ENCODE measurements at regions not wholly inside any gene's neighbourhood (a gene's known extent, or its start where the extent isn't known, plus 50 kb on each side); places are given as distances from the start of the nearest gene placed in this dataset.
A peak's percentile ranks its signal among the peaks of the same experiment; 100 is the strongest.

DNA sequence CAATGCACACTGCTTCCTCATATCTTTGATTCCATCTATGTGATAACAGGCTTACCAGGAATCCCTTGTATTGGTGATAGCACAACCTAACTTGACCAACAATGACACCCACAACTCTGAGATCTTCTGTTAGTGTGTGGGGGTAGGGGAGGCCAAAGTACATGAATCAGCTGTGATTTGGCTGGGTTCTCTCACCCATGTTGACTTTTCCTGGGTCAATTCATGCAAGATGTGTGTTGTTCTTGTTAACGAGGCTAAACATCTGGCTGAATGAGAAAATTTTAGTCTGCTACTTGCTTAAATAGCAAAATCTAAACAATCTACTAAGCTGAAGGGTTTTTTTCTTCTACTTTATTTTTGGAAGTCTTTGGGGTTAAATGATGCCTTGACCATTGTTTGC is 341.2 kb upstream of the SLC14A2 start:
- DNase-seq: no peak

DNA sequence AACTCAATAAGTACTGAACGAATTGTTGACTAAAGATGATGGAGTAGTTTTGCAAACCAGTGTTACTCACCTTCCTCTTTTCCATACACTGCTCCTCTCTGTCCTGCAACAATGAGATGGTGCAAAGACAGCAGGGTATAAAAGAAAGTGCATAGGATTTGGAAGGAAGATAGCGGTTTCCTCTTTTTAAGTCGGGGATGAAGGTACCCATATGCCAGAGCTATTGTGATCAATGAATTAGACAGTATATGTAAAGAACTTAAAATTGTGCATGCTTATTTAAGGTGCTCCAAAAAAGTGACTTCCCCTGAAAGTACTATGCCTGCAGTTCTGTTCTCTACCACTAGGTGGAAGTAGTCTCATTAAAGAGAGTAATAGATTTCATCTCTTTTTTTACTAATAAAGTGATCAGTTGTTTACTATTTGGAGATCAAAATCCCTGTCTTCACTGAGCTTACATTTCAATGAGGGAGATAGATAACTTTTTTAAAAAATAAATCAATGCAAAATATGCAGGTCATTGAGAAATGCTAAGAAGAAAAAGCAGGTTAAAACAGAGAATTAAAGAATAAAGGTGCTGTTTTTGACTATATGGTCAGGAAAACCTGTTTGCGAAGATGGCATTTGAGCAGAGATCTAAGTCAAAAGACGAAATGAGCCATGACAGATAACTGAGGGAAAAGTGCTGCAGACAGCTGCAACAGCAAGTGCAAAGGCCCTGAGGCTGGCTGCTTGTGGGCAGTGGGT is 339.7 kb upstream of the SLC14A2 start:
- DNase-seq: peak; percentile 63

DNA sequence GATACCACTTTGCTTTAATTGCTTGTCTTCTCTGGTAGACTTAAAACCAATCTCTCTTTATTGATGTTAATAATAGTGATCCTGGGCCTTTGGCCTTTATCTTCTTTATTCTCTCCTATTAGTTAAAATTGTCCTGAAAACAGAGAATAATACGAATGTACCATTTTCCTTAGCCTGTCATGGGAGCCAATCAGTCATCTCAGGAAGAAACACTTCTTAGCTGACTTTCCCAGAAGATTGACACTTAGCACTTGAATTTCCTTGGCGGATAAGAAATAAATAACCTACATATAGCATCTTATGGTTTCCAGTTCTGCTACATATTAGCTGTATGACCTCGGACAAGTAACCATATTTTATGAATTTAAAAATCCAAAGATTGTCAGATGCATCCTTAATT is 338.4 kb upstream of the SLC14A2 start:
- no peak for DNase-seq

DNA sequence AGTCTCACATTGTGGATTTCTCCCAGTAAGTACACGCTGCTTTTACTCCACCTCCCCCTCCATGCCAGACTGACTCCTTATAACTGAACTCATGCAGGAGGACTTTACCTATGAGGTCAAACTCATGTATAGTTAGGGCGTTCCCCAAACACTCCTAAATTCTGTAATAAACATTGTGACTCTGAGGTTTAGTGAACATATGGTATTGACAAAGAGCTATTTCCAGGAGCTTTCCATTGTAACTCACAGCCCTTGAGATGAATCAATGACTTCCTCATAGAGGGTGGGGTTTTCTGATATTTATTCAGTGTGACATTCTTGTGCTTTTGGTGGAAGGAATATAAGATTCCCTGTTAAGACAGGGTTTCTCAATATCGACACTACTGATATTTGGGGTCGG is 337.4 kb upstream of the SLC14A2 start:
- no peak for DNase-seq

DNA sequence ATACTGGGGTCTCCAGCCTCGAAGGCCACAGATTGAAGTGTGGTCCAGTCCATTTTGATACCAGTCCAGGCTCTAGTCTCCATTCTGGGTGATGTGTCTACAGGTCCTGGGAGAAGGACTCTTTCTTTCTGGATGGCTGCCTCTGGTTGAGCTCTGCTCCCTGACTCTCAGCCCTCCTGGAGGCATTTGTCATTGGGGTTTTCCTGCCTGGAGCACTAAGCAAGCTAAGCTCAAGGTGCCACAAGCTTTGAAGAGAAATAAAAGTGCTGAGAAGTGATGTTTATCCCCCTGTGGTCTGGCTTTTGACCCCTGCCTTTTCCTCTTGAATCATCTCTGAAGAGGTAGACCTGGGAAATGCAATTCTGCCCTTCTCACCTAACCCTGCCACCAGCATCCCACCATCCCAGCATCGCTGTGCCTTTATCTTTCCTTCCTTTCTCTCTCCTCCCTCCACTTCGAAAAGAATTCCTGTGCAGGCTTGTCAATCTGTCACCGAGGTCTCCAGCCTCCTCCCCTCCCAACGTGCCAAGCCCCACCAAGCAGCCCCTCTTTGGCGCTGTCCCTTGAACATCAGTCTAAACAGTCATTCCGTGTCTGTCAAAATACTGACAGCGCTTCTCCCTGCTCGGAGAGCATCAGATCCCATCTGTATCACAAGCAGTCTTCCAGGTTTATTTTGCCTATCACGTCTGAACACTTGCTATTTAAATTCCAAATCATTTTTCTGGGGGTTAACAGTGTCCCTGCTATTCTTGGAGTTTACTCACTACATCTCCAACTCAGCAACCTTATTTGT is 334.6 kb upstream of the SLC14A2 start:
- DNase-seq: no peak

DNA sequence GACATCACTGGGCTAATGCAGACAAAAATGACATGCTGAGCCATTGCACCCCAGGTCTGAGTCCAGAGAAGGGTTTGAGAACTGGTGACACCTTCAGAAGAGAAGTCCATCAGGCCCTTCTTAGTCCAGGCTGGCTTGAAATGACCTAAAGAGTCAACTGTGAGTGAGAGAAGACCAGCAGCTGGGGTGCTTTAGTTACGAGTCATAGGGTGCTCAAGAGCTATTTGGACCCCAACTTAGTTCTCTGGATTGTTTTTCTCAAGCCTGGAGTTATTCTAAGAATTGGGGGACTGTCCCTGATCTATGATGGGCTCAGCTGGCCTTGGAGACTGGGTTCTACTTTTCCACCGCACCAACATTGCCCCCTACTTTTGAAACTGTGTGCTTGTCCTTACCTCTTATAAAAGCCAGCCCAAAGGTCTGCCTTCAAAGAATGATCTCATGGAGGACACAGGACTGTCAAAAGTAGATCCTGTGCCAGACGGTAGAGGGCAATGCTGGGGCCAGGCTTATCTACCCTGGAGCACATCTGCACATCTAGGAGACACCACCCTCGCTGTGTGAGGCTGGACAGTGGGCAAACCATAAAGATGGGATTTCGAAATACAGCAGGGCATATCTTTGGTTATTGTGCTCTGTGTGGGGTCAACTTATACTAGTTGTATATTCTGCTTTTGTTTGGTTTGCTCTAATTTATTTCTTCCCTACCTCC is 333.0 kb upstream of the SLC14A2 start:
- peak; percentile 25 for DNase-seq

DNA sequence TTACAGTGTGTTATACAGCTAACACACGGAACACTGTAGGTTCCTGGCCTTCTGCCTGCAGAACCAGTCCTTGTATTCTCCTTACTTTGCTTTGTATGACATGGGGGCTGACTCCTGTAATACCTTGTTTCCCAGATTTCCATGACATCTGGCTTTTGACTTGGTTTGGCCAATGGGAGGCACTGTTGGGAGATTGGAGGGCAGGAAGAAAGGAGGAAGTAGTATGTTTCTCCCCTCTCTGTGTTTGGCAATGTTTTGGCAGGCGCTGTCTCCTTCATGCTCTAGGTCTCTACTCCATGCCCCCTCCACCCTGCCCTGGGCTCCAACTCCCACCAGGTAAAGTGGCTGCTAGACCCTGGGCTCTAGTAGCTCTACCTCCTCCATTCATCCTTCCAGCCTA is 331.1 kb upstream of the SLC14A2 start:
- no peak for DNase-seq

DNA sequence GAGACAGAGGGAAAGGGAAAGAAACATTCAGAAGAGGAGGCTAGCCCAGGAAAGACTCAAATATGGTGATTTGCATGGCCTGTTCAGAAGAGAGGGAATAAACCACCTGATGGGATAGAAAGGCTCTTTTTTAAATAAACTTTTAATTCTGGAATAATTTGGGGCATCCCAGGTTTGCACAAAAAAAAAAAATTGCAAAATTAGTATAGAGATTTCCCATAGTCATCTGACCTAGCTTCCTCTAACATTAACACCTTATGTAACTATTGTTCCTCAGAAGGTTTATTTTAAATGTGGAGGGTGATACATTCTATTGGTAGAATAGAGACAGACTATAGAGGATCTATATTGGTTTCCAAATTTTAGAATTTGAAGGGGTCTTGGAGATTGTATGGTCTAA is 330.4 kb upstream of the SLC14A2 start:
- no peak for DNase-seq

DNA sequence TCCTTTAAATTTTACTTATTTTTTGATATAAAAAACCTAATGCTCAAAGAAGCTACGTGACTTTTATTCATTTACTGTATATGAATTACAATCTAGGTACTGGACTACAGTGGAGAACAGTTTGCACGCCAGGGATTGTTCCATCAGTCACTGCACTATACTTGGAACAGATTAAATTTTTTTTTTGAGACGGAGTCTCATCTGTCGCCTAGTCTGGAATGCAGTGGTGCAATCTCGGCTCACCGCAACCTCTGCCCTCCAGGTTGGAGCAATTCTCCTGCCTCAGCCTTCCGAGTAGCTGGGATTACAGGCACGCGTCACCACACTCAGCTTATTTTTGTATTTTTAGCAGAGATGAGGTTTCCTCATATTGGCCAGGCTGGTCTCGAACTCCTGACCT is 330.0 kb upstream of the SLC14A2 start:
- no peak for DNase-seq

DNA sequence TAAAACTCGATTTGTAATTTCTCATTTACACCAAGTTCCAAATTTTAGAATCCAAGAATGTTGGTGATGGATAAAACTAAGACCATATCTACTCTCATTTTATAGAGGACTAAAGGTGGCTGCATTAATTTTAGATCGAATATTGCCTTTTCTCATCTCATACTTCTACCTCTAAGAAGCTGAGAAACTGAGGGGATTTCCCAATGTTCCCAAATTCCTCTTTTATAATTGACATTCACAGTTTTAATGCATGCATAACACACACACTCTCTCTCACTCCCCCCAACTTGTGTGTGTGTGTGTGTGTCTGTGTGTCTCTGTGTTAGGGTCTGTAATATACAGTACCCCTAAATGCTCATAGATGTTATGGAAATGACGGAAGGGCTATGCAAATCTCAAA is 328.8 kb upstream of the SLC14A2 start:
- DNase-seq: no peak

DNA sequence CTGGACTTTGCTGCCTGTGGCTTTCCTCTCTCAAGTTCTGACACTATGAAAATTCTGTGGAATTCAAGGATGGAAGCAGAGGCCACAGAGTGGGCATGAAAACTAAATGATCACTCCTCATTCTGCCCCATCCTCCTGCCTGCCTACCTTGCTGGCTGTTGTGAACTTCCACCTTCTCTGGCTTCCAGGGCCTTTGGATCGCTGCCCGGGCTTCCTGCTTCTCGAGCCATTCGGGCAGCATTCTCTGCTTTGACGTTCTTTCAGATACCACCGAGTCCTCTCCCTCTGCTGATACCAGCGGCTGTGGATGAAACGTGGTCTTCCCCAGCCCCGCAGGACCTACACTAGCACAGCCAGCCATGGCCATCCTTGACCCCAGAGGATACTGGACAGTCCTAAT is 327.7 kb upstream of the SLC14A2 start:
- no peak for DNase-seq

DNA sequence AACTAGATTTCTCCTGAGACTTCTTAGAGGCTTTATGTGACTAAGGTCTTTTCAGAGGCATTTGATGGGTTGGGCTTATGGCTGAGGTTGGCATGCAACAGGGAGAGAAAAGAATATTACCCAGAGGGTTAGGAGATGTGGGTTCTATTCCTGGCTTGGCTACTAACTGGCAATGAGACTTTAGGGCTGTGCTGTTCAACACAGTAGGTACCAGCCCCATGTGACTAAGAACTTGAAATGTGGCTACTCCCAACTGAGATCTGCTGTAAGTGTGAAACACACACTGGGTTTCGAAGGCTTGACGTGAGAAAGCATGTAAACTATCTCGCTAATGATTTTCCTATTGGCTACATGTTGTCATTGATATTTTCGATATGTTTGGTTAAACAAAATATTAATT is 324.9 kb upstream of the SLC14A2 start:
- no peak for DNase-seq

DNA sequence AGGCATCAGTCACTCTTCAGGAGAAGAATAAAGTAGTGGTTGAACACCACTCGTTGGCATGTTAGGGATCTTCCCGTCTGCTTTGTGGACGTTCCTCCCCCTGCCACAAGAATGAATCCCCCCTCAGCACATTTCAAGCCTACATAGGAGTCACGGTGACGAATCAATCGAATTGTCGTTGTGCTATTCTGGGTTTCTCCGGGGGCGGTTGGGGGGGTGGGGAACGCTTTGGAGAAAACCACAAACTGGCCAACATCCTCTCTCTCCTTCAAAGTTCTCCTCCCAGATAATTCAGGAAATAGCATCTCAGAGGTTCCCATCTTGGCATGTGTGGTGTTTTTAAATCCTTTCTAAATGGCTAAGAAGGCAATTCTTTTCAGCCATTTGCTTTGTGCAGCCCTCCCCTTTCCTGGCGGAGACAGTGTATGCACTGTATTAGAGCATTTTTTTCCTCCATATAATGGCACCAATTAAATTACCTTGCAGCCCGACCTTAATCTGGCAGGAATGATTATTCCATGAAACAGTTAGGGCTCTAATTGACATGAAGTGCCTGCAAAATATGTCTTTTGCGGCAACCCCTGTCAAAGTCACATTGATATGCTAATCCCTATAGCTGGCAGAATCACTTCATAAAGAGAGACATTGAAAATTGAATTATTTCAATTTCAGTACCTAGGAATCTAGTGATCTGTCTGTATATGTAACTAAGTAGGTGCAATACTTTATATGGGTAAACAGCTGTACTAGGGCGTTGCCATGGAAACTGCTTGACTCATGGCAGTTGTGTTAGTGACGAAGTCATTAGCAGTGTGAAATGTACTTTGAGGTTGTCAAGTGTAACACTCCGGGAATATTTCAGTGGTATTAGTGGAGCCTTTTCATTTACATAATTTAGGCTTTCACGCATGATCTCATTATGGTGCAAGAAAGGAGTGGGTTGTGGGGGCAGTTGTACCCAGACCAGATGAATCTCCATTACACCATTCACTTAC is 323.4 kb upstream of the SLC14A2 start:
- no peak for DNase-seq

DNA sequence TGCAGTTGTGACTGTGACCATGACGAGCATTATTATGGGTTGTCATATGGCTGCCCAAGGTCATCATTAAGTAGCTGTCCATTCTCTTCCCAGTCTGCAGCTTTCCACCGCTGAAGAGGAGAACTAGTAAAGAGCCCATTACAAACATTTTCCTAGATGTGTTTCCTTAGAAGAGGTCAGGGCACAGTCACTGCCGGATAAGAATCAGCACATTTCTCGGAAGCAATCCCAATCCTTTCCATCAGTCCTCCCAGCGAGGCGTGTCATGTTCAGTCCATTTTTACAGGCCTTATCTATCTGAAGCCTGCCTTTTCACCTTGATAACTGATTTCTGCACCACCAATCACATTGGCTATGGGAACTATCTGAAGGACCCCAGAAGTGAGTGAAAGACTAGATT is 319.9 kb upstream of the SLC14A2 start:
- no peak for DNase-seq

DNA sequence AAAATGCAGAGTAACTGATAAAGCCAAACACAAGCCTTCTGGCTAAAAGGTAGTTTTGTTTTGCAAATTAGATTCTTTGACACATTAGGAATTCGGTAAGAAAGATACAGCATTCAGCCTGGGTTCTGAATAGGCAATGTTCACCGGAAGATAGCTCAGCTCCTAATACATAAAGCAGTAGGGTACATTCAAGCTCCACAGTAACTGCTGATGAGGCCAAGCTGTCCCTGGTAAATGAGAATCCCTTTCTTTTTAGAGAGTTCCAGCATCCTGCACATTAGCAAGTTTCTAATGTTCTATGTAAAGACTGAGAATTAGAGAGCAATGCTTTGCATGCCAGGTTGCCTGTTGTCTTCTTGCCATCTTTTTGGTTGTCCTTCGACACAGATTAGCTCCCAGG is 316.3 kb upstream of the SLC14A2 start:
- DNase-seq: no peak

DNA sequence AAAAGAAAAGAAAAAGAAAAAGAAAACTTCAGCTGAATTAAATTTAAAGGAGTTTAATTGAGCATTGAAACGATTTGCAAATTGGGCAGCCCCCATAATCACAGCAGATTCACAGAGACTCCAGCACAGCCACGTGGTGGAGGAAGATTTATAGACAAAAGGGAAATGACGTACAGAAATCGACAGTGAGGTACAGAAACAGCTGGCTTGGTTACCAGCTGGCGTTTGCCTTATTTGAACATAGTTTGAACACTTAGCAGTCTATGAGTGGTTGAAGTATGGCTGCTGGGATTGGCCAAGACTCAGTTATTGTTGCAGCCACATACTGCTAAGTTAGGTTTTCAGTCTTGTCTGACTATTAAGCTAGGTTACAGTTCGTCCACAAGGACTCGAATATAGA is 312.2 kb upstream of the SLC14A2 start:
- DNase-seq: no peak

DNA sequence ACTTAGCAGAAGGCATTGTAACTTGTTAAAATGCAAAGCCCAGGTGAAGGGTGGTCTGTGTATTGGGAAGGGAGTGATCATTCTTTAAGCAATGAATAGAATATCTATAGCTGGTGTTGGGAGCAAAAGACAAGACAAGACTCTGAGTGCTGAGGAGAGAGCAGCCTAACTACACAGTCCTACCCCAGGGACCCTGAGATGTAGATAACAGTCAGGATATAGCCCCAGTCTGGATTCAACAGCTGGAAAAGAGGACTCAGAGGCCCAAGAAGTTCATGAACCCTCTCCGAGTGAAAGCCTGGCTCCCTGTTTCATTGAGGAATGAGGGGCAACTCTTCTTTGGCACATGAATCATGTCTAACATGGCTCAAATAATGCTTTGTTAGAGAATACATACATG is 310.7 kb upstream of the SLC14A2 start:
- no peak for DNase-seq

DNA sequence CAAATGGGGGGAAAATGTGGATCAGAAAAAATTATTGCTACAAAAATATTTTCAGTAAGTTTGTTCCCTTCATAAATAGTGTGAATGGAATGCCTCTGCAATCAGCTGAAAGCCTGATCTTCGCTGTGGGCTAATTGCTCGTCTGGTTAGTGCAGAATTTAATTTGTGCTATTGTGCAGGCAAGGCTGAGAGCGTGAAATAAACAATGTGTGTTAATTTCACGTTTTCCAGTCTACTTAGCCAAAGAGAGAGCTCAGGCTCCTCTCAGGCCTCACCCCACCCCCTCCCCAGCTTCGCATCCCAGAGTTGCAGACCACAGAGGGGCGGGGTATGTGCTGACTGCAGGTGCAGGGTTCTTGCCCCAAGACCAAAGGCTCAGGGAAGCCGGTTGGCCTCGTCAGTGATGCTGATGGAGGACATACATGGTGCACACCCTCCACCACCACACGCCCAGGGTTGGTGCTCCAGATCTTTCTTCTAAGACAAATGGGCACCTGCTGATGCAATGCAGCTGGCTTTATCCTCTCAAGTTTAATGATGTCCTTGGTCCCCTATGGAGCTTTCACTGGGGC is 302.6 kb upstream of the SLC14A2 start:
- no peak for DNase-seq

DNA sequence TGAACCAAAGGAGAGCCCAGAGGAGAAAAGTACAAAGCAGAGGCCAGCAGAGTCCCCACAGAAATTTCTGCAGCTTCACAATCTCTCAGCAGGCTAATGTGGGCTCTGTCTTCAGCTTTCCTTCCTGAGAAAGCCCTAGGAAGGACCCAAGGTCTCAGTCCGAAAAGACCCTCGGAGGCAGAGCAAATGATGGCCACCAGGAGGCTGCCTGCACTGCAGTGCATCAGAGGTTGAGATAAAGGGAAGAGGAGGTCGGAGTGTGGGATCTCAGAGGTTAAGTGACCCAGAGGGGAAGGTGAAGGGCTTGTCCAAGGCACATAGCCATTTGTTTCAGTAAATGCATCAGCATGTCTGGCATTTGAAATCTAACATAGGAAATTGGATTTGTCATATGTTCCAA is 299.1 kb upstream of the SLC14A2 start:
- DNase-seq: no peak

DNA sequence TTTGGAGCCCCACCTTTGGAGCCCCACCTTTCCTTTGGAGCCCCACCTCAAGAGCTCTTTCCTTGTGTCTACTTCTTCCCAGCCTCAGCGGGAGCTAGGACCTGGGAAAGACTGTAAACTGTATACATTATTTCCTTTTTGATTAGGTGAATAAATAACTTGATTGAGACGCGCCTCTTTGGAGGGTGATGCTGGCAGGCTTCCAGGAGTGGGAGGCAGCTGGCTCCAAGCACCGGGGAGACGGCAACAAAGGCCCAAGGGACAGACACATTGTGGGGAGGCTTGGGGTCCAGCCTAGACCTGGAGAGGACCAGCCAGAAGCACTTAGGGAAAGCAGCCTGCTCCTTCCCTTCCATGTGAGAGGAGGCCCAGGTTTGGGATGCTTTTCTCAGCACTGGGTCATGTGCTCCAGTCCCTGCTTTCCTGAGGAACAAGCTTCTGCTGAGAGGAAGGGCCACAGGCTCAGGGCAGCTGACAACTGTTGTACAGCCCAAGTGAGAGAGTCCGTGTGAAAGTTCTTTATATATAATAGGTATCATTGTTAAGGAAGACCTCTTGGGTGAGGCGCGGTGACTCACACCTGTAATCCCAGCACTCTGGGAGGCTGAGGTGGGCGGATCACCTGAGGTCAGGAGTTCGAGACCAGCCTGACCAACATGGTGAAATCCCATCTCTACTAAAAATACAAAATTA is 297.2 kb upstream of the SLC14A2 start:
- no peak for DNase-seq

DNA sequence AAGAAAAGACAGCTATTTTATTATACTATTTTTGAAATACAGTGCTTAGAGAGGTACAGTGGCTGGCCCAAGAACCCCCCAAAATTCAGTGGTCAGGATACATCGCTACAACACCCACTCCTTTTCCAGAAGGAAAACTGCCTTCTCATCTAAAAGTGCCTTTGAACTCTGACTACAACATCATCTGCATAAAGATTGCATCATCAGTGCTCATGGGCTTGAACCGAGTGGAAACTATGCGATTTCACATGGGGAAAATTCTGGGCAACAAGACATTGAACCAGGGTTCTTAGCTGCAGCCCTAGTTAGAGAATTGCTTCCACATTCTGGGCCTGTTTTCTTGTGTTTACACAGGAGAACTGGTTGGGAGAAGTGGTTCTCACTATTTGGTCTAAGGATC is 294.6 kb upstream of the SLC14A2 start:
- no peak for DNase-seq

DNA sequence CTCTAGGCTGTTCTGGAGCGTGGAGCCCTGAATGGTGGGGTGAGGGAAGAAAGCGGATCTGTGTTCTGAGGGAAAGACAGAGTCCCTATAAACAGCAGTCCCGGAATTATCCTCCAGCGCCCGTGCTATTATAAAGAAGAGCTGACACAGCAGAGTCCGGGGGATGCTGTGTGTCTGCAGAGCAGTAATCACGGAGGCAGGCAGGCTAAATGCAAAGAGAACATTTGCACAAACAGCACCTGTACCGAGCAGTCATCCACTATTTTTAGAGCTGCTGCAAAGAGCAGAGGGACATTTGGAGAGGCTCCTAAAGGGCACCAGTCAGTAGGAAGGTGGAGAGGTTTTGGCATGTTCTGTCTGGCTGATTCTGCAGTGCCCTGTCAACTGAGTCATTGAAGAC is 293.8 kb upstream of the SLC14A2 start:
- DNase-seq: no peak
